Right lobe of liver (tissue), 6 donors: ENCODE measurements at regions not wholly inside any gene's neighbourhood (a gene's known extent, or its start where the extent isn't known, plus 50 kb on each side); places are given as distances from the start of the nearest gene placed in this dataset.
"Not testable (repeated sequence)": the region's sequence is repeated elsewhere in the genome, so short reads cannot be mapped to it uniquely, and the experiment has no call there.

ENCODE experiments used
- ATAC-seq, 4 donors: fragments of 200-7000 bp; cut with Tn5 transposase; one replicate each; pipeline ENCODE4 v1.9.1; 2020; ENCODE audit warnings: mild to moderate bottlenecking in 4 of 4, moderate library complexity in 4 of 4
- DNase-seq, 3 donors: peaks; one replicate each; pipeline ENCODE4 v3.0.0-alpha.2; 2020
- H3K27ac ChIP-seq, 3 donors: fragments of 200-600 bp; one replicate each; pipeline ENCODE4 v1.8.0; 2022
- H3K27me3 ChIP-seq, 2 donors: fragments of 200-600 bp; one replicate each; pipeline ENCODE4 v1.8.0; 2022
- H3K36me3 ChIP-seq, 4 donors: fragments of 200-600 bp; sonication (generic) in 1 of 4; one replicate each; pipeline versions ENCODE4 v1.5.1 to v1.8.0; 2017 to 2022; ENCODE audit warnings: control low read depth in 1 of 4
- H3K4me1 ChIP-seq, 4 donors: fragments of 200-600 bp; sonication (generic) in 1 of 4; one replicate each; pipeline versions ENCODE4 v1.5.1 to v1.8.0; 2017 to 2022; ENCODE audit warnings: control low read depth in 1 of 4
- H3K4me3 ChIP-seq, 3 donors: fragments of 200-600 bp; one replicate each; pipeline ENCODE4 v1.8.0; 2022
- H3K9me3 ChIP-seq, 4 donors: fragments of 200-600 bp; sonication (generic) in 1 of 4; one replicate each; pipeline versions ENCODE4 v1.5.1 to v1.8.0; 2017 to 2022; ENCODE audit warnings: control low read depth in 1 of 4
- CTCF ChIP-seq, 4 donors: fragments of 200-600 bp in 3 of 4; fragments of 450-650 bp in 1 of 4; IDR thresholded peaks; one replicate each; pipeline versions ENCODE4 v1.5.1 to v1.8.0; 2016 to 2022; ENCODE audit warnings: antibody characterized with exemption in 4 of 4, mild to moderate bottlenecking in 2 of 4
- POLR2A ChIP-seq: fragments of 450-650 bp; IDR thresholded peaks from one replicate; pipeline ENCODE4 v1.6.1; 2017; ENCODE audit warnings: antibody characterized with exemption, mild to moderate bottlenecking
- WGBS: methylation state at CpG from one replicate; pipeline ENCODE4 v1.1.6; 2018; ENCODE audit warnings: low coverage, low lambda C conversion rate; ENCODE audit not compliant: insufficient coverage; ENCODE audit errors: missing lambda C conversion rate; 5-methylcytosine and 5-hydroxymethylcytosine counted together
- intact Hi-C, 2 donors: fragments of 100-400 bp; cut with DNase I; formaldehyde crosslinking; loops; one replicate each; pipeline versions ENCODE4 v1.11.2 to v1.14.1; 2022
- donor health status: DM: no; HTN: yes; CAD: no.
- donor health status: DM: no; HTN: no; CAD: no.
- donor health status: DM: no; HTN: no; CAD: no.
- donor health status: DM: no; HTN: yes; CAD: no.
- donor health status: DM: no; HTN: yes; CAD: no.

GRCh38 chr5:57358796-57359592 is 123.6 kb downstream of the ACTBL2 start:
- 58% methylated on average over 5 of the region's 5 CpGs for WGBS
- Histone ChIP-seq H3K9me3 (no peaks in the 10 kb centered on the region), H3K36me3 (no peaks in the 10 kb centered on the region), H3K27ac (no peak overlapping the region), H3K27me3 (no peaks in the 10 kb centered on the region), H3K4me1 (no peaks in the 10 kb centered on the region), H3K4me3 (no peak overlapping the region)
- ATAC-seq, result no peak
- no peak for TF ChIP-seq POLR2A
- no peak for TF ChIP-seq CTCF (IDR thresholded peaks at IDR 0.05)
- no peak for DNase-seq
- intact Hi-C loops, result no loop called here

GRCh38 chr5:57356850-57357249 is 125.8 kb downstream of the ACTBL2 start:
- H3K9me3 ChIP-seq, H3K4me3 ChIP-seq, DNase-seq, H3K4me1 ChIP-seq, H3K27ac ChIP-seq, ATAC-seq, H3K27me3 ChIP-seq, H3K36me3 ChIP-seq, intact Hi-C loops: not testable (repeated sequence)
- WGBS, result 100% methylated on average over 1 of the region's 16 CpGs

GRCh38 chr5:57349214-57349613 is 133.4 kb downstream of the ACTBL2 start:
- intact Hi-C loops, result no loop called here
- no peaks in the 10 kb centered on the region for H3K36me3 ChIP-seq
- TF ChIP-seq CTCF (IDR thresholded peaks at IDR 0.05) (no peak), POLR2A (no peak)
- H3K4me3 ChIP-seq, result no peak overlapping the region
- H3K9me3 ChIP-seq, result no peaks in the 10 kb centered on the region
- H3K27me3 ChIP-seq, result no peaks in the 10 kb centered on the region
- no peak for DNase-seq
- 67% methylated on average over 1 of the region's 1 CpG for WGBS
- ATAC-seq, result no peak
- H3K27ac ChIP-seq, result no peak overlapping the region
- H3K4me1 ChIP-seq, result no peaks in the 10 kb centered on the region

- H3K4me1 ChIP-seq, result no peaks in the 10 kb centered on the region
- ATAC-seq (no peak), DNase-seq (no peak)
- H3K27ac ChIP-seq, result no peak overlapping the region
- no peaks in the 10 kb centered on the region for H3K36me3 ChIP-seq
- no peak overlapping the region for H3K4me3 ChIP-seq
- WGBS, result 50% methylated on average over 7 of the region's 7 CpGs
- no peaks in the 10 kb centered on the region for H3K27me3 ChIP-seq
- TF ChIP-seq POLR2A (no peak), CTCF (IDR thresholded peaks at IDR 0.05) (no peak)
- intact Hi-C loops, result no loop called here
- H3K9me3 ChIP-seq, result no peaks in the 10 kb centered on the region
Measured at GRCh38 chr5:57348376-57349140, 134.1 kb downstream of the ACTBL2 start.

GRCh38 chr5:57346328-57346727 is 136.3 kb downstream of the ACTBL2 start:
- ATAC-seq (no peak), DNase-seq (no peak)
- H3K27me3 ChIP-seq, result no peaks in the 10 kb centered on the region
- intact Hi-C loops, result no loop called here
- H3K4me1 ChIP-seq, result no peaks in the 10 kb centered on the region
- no peak overlapping the region for H3K27ac ChIP-seq
- H3K9me3 ChIP-seq, result no peaks in the 10 kb centered on the region
- no peaks in the 10 kb centered on the region for H3K36me3 ChIP-seq
- 29% methylated on average over 2 of the region's 2 CpGs for WGBS
- TF ChIP-seq CTCF (IDR thresholded peaks at IDR 0.05), result no peak
- TF ChIP-seq POLR2A, result no peak
- H3K4me3 ChIP-seq, result no peak overlapping the region
